HepG2 (cell line): ENCODE measurements at regions not wholly inside any gene's neighbourhood (a gene's known extent, or its start where the extent isn't known, plus 50 kb on each side); places are given as distances from the start of the nearest gene placed in this dataset.

Experiments used
- FOXC1 ChIP-seq: sonication (generic); formaldehyde crosslinking; IDR thresholded peaks from 2 replicates; pipeline ENCODE4 v1.8.0; 2022; ENCODE audit warnings: mild to moderate bottlenecking, missing genetic modification reagents, borderline replicate concordance
- GZF1 ChIP-seq: sonication (generic); formaldehyde crosslinking; IDR thresholded peaks from 2 replicates; pipeline ENCODE4 v1.5.1; 2020; ENCODE audit warnings: mild to moderate bottlenecking, missing genetic modification reagents
- MATR3 ChIP-seq: sonication (generic); formaldehyde crosslinking; IDR thresholded peaks from 2 replicates; pipeline ENCODE4 v1.4.0; 2020; ENCODE audit warnings: missing genetic modification reagents
- MTF2 ChIP-seq: sonication (generic); formaldehyde crosslinking; IDR thresholded peaks from 2 replicates; pipeline ENCODE4 v1.5.0; 2020; ENCODE audit warnings: missing genetic modification reagents, borderline replicate concordance
- NCOR1 ChIP-seq: fragments of 200-600 bp; sonication (generic); IDR thresholded peaks from 2 replicates; pipeline ENCODE4 v1.7.0; 2017; ENCODE audit warnings: antibody characterized with exemption, low read length, borderline replicate concordance
- NFRKB ChIP-seq: fragments of 450-650 bp; IDR thresholded peaks from 2 replicates; pipeline ENCODE4 v1.6.1; 2017
- NONO ChIP-seq, 2 experiments: fragments of 450-650 bp in 1 of 2; sonication (generic) in 1 of 2; formaldehyde crosslinking in 1 of 2; IDR thresholded peaks in 1 of 2; conservative IDR thresholded peaks in 1 of 2; 2 replicates each; pipeline versions ENCODE4 v1.6.1 to v1.8.0; 2017 to 2022; ENCODE audit warnings: mild to moderate bottlenecking in 1 of 2, missing genetic modification reagents in 1 of 2, moderate library complexity in 1 of 2
- PHF20 ChIP-seq: sonication (generic); formaldehyde crosslinking; IDR thresholded peaks from 2 replicates; pipeline ENCODE4 v1.5.0; 2020; ENCODE audit warnings: mild to moderate bottlenecking, missing genetic modification reagents
- POGZ ChIP-seq: sonication (generic); formaldehyde crosslinking; IDR thresholded peaks from 2 replicates; pipeline ENCODE4 v1.4.0; 2020; ENCODE audit warnings: mild to moderate bottlenecking, missing genetic modification reagents
- POLR2A ChIP-seq, 2 experiments: IDR thresholded peaks; 2 replicates each; pipeline ENCODE4 v1.6.1; 2011; ENCODE audit warnings: low read depth in 2 of 2, low read length in 2 of 2, mild to moderate bottlenecking in 1 of 2, moderate library complexity in 1 of 2; ENCODE audit not compliant: insufficient read depth in 1 of 2
- PRMT3 ChIP-seq: sonication (generic); formaldehyde crosslinking; IDR thresholded peaks from 2 replicates; pipeline ENCODE4 v1.8.1; 2022; ENCODE audit warnings: low read depth, mild to moderate bottlenecking, moderate library complexity, missing genetic modification reagents, borderline replicate concordance
- SRSF4 ChIP-seq: fragments of 200-400 bp; formaldehyde crosslinking; IDR thresholded peaks from one replicate; pipeline ENCODE4 v1.6.1; 2018; ENCODE audit warnings: mild to moderate bottlenecking, low read depth, low read length, moderate library complexity; ENCODE audit not compliant: poor library complexity, severe bottlenecking
- TCF12 ChIP-seq, 2 experiments: fragments of 450-650 bp in 1 of 2; sonication (generic) in 1 of 2; formaldehyde crosslinking in 1 of 2; IDR thresholded peaks; 2 replicates each; pipeline versions ENCODE4 v1.6.1 to v1.8.0; 2017 to 2022; ENCODE audit warnings: antibody characterized with exemption in 1 of 2, mild to moderate bottlenecking in 1 of 2, missing genetic modification reagents in 1 of 2, moderate library complexity in 1 of 2
- ZBTB10 ChIP-seq: sonication (generic); formaldehyde crosslinking; IDR thresholded peaks from 2 replicates; pipeline ENCODE4 v1.4.0; 2020; ENCODE audit warnings: missing genetic modification reagents, borderline replicate concordance
- ZNF205 ChIP-seq: IDR thresholded peaks from 2 replicates; pipeline ENCODE4 v1.6.1; 2018; ENCODE audit warnings: missing biosample characterization, missing genetic modification reagents
- ZNF619 ChIP-seq: sonication (generic); formaldehyde crosslinking; IDR thresholded peaks from 2 replicates; pipeline ENCODE4 v1.4.0; 2020; ENCODE audit warnings: mild to moderate bottlenecking, missing genetic modification reagents
- ZNF776 ChIP-seq: sonication (generic); formaldehyde crosslinking; IDR thresholded peaks from 2 replicates; pipeline ENCODE4 v1.4.0; 2020; ENCODE audit warnings: mild to moderate bottlenecking, missing genetic modification reagents
- TF ChIP-seq, protein P1 (sequence below): sonication (generic); formaldehyde crosslinking; IDR thresholded peaks from 2 replicates; pipeline ENCODE4 v1.5.1; 2020; ENCODE audit warnings: missing genetic modification reagents, mild to moderate bottlenecking, borderline replicate concordance
- TF ChIP-seq, protein P2 (sequence below): sonication (generic); formaldehyde crosslinking; IDR thresholded peaks from 2 replicates; pipeline ENCODE4 v1.5.0; 2020; ENCODE audit warnings: mild to moderate bottlenecking, missing genetic modification reagents, borderline replicate concordance
- TF ChIP-seq, protein P3 (sequence below): sonication (generic); formaldehyde crosslinking; conservative IDR thresholded peaks from 2 replicates; pipeline ENCODE4 v1.4.0; 2020; ENCODE audit warnings: missing genetic modification reagents
- TF ChIP-seq, protein P4 (sequence below): sonication (generic); formaldehyde crosslinking; IDR thresholded peaks from 2 replicates; pipeline ENCODE4 v1.8.0; 2022; ENCODE audit warnings: missing genetic modification reagents, mild to moderate bottlenecking, borderline replicate concordance

GRCh38 chr6:26197933-26198721 lies 110.9 kb downstream of the HFE start (continued):
- no peak for TF ChIP-seq TCF12 (IDR thresholded peaks at IDR 0.05)
- no peak for TF ChIP-seq TCF12 (CRISPR knock-in tag; IDR thresholded peaks at IDR 0.05)
- TF ChIP-seq ZNF776 (CRISPR knock-in tag), result no peak
- TF ChIP-seq, protein P1, sequence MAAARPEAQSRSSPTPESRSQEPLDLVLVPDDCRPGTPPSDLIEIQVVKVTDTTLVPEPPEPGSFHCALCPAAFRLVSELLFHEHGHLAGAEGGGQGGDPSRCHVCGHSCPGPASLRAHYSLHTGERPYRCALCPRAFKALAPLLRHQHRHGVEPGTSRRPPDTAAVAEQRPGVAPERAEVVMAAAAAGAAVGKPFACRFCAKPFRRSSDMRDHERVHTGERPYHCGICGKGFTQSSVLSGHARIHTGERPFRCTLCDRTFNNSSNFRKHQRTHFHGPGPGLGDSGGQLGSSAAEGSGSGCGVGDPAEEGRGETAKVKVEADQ (CRISPR knock-in tag), result no peak
- TF ChIP-seq ZBTB10 (CRISPR knock-in tag), result no peak
- no peak for TF ChIP-seq ZNF205 (CRISPR knock-in tag)
- no peak for TF ChIP-seq NFRKB
- TF ChIP-seq SRSF4, result peak; percentile 64
- no peak for TF ChIP-seq PRMT3
- TF ChIP-seq ZNF619 (CRISPR knock-in tag), result no peak
- TF ChIP-seq NCOR1, result no peak; the same call in 1 of the 2 replicates
- TF ChIP-seq, protein P2, sequence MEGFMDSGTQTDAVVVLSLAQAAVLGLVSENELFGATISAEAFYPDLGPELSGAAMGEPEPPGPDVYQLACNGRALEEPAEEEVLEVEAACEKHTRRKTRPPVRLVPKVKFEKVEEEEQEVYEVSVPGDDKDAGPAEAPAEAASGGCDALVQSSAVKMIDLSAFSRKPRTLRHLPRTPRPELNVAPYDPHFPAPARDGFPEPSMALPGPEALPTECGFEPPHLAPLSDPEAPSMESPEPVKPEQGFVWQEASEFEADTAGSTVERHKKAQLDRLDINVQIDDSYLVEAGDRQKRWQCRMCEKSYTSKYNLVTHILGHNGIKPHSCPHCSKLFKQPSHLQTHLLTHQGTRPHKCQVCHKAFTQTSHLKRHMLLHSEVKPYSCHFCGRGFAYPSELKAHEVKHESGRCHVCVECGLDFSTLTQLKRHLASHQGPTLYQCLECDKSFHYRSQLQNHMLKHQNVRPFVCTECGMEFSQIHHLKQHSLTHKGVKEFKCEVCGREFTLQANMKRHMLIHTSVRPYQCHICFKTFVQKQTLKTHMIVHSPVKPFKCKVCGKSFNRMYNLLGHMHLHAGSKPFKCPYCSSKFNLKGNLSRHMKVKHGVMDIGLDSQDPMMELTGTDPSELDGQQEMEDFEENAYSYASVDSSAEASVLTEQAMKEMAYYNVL, result no peak
- TF ChIP-seq, protein P3, sequence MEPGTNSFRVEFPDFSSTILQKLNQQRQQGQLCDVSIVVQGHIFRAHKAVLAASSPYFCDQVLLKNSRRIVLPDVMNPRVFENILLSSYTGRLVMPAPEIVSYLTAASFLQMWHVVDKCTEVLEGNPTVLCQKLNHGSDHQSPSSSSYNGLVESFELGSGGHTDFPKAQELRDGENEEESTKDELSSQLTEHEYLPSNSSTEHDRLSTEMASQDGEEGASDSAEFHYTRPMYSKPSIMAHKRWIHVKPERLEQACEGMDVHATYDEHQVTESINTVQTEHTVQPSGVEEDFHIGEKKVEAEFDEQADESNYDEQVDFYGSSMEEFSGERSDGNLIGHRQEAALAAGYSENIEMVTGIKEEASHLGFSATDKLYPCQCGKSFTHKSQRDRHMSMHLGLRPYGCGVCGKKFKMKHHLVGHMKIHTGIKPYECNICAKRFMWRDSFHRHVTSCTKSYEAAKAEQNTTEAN (CRISPR knock-in tag), result no peak
- TF ChIP-seq POLR2A (IDR thresholded peaks at IDR 0.05; ENCODE audit: insufficient read depth in 1 of 2, low read depth in 2 of 2, low read length in 2 of 2), result peak; percentile 9 to 72; a peak in 2 of 4 replicates
- TF ChIP-seq, protein P4, sequence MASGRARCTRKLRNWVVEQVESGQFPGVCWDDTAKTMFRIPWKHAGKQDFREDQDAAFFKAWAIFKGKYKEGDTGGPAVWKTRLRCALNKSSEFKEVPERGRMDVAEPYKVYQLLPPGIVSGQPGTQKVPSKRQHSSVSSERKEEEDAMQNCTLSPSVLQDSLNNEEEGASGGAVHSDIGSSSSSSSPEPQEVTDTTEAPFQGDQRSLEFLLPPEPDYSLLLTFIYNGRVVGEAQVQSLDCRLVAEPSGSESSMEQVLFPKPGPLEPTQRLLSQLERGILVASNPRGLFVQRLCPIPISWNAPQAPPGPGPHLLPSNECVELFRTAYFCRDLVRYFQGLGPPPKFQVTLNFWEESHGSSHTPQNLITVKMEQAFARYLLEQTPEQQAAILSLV (CRISPR knock-in tag), result no peak
- no peak for TF ChIP-seq PHF20 (CRISPR knock-in tag)
- TF ChIP-seq MTF2 (CRISPR knock-in tag), result no peak
- no peak for TF ChIP-seq POGZ (CRISPR knock-in tag)
- no peak for TF ChIP-seq NONO (IDR thresholded peaks at IDR 0.05)
- no peak for TF ChIP-seq NONO (CRISPR knock-in tag; conservative IDR thresholded peaks at IDR 0.05)
- no peak for TF ChIP-seq MATR3 (CRISPR knock-in tag)
- TF ChIP-seq GZF1 (CRISPR knock-in tag), result no peak
- TF ChIP-seq FOXC1, result no peak
